ENCODE measurements at regions not wholly inside any gene's neighbourhood (a gene's known extent, or its start where the extent isn't known, plus 50 kb on each side); places are given as distances from the start of the nearest gene placed in this dataset.

GRCh38 chr2:128402911-128403670, 84.4 kb upstream of the HS6ST1 start:
- TF ChIP-seq CTCF (IDR thresholded peaks at IDR 0.05; ENCODE audit: low read depth, low read length) = no peak
- no peak overlapping the region for H3K4me3 ChIP-seq (ENCODE audit: low read depth, low read length)
- DNase-seq (ENCODE audit: low read depth, low spot score) = no peak
- in situ Hi-C loops (cut with HindIII; ENCODE audit: low sequenced_read_pairs) = no loop called here

GRCh38 chr2:128403814-128404708, 85.4 kb upstream of the HS6ST1 start:
- H3K4me3 ChIP-seq (ENCODE audit: low read depth, low read length) = no peak overlapping the region
- no peak for DNase-seq (ENCODE audit: low read depth, low spot score)
- TF ChIP-seq CTCF (IDR thresholded peaks at IDR 0.05; ENCODE audit: low read depth, low read length) = no peak
- in situ Hi-C loops (cut with HindIII; ENCODE audit: low sequenced_read_pairs) = no loop called here

- no peak for DNase-seq (ENCODE audit: low read depth, low spot score)
- TF ChIP-seq CTCF (IDR thresholded peaks at IDR 0.05; ENCODE audit: low read depth, low read length) = no peak
- no peak overlapping the region for H3K4me3 ChIP-seq (ENCODE audit: low read depth, low read length)
- in situ Hi-C loops (cut with HindIII; ENCODE audit: low sequenced_read_pairs) = no loop called here
These were observed 86.2 kb upstream of the HS6ST1 start for GRCh38 chr2:128404709-128405466.

- in situ Hi-C loops (cut with HindIII; ENCODE audit: low sequenced_read_pairs) = no loop called here
- no peak overlapping the region for H3K4me3 ChIP-seq (ENCODE audit: low read depth, low read length)
- TF ChIP-seq CTCF (IDR thresholded peaks at IDR 0.05; ENCODE audit: low read depth, low read length) = no peak
- DNase-seq (ENCODE audit: low read depth, low spot score) = no peak
These were observed 86.8 kb upstream of the HS6ST1 start for GRCh38 chr2:128405467-128405900.

GRCh38 chr2:128405981-128406613, 87.4 kb upstream of the HS6ST1 start:
- DNase-seq (ENCODE audit: low read depth, low spot score) = no peak
- in situ Hi-C loops (cut with HindIII; ENCODE audit: low sequenced_read_pairs) = no loop called here

More at GRCh38 chr2:128405981-128406613, 87.4 kb upstream of the HS6ST1 start:
- no peak overlapping the region for H3K4me3 ChIP-seq (ENCODE audit: low read depth, low read length)
- TF ChIP-seq CTCF (IDR thresholded peaks at IDR 0.05; ENCODE audit: low read depth, low read length) = no peak
